HEK293T (cell line): ENCODE measurements at regions not wholly inside any gene's neighbourhood (a gene's known extent, or its start where the extent isn't known, plus 50 kb on each side); places are given as distances from the start of the nearest gene placed in this dataset.

ENCODE experiments used
- ARNT ChIP-seq: fragments of 450-650 bp; IDR thresholded peaks from 2 replicates; pipeline ENCODE4 v1.6.1; 2017; ENCODE audit warnings: mild to moderate bottlenecking
- FOXA1 ChIP-seq: fragments of 450-650 bp; IDR thresholded peaks from 2 replicates; pipeline ENCODE4 v1.6.1; 2016; ENCODE audit warnings: mild to moderate bottlenecking
- HDGF ChIP-seq: fragments of 450-650 bp; IDR thresholded peaks from 2 replicates; pipeline ENCODE4 v1.6.1; 2017; ENCODE audit warnings: antibody characterized with exemption, borderline replicate concordance
- NFRKB ChIP-seq: fragments of 450-650 bp; IDR thresholded peaks from 2 replicates; pipeline ENCODE4 v1.6.1; 2016; ENCODE audit warnings: mild to moderate bottlenecking, moderate library complexity
- SUZ12 ChIP-seq: fragments of 450-650 bp; IDR thresholded peaks from 2 replicates; pipeline ENCODE4 v1.6.1; 2016; ENCODE audit warnings: mild to moderate bottlenecking

DNA sequence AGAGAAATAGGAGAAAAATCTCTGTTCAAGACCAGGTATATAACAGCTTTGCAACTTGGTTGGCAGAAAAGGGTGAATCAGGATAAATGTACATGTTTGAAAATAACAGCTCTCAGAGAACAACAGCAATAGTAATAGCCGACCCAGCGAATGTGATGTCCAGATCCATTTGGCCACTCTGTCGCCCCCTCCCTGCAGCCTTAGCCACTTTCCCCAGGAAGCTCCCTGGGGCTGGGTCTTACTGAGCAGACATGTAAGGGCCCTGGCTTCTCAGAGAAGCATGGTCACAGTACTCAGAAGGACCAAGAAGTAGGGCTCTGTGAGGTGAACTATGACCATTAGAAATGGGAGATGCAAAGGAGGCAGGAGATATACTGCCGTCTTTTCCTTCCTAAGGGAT is 154.1 kb upstream of the SNX19 start:
- no peak for TF ChIP-seq ARNT
- no peak for TF ChIP-seq SUZ12
- no peak for TF ChIP-seq NFRKB
- no peak for TF ChIP-seq HDGF
- no peak for TF ChIP-seq FOXA1
